ENCODE measurements at regions not wholly inside any gene's neighbourhood (a gene's known extent, or its start where the extent isn't known, plus 50 kb on each side); places are given as distances from the start of the nearest gene placed in this dataset.
A peak's percentile ranks its signal among the peaks of the same experiment; 100 is the strongest.

DNA sequence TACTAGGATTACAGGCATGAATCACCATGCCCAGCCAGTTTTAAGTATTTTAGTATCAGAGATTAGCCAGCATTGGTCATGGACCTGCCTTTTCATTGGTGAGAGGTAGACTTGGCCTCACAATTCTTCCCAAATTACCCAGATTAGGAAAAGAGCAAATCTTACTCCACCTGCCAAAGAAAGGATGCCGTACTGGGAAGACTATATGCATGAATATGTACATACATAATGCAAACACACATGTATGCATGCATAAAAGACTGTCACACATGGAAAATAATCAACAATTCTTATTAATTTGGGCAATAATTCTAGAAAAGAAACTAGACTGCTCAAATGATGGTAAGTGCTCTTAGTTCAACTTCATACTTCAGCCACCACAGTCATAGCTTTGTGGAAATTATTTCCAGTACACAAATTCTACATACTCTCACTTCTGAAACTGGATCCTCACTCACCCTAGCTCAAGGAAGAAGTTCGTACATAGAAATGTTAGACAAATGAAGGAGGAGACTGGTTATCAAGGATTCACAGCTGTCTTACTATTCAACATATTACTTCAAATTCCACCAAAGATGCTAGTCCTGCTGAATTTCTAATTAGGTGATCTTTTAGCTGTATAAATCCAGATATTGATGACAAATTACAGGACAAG is 73.7 kb downstream of the MINAR2 start:
- no peak for DNase-seq

DNA sequence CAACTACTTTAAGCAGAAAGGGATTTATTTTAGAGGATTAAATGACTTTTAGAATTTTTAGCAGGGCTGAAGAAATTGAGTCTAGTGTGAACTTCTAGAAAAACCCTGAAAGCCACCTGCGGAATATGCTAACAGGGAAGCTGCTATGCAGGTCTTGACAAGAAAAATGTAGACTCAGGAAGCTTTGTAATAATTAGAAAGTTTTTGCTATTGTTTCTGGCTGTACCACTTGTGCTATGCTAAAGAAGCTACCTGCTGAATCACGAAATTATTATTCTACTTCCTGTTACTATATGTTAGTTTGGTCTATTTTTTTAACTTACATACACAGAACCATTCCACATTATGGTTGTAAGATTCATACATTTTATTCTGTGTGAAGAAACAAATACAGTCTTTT is 74.0 kb upstream of the CHSY3 start:
- no peak for DNase-seq

DNA sequence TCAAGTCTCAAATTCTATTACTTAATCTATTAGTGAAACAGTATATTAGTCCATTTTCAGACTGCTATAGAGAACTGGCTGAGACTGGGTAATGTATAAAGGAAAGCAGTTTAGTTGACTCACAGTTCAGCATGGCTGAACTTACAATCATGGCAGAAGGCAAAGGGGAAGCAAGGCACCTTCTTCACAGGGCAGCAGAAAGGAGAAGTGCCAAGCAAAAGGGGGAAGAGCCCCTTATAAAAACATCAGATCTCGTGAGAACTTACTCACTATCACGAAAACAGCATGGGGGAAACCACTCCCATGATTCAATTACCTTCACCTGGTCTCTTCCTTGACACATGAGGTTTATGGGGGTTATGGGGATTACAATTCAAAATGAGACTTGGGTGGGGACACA is 67.9 kb upstream of the CHSY3 start:
- no peak for DNase-seq

DNA sequence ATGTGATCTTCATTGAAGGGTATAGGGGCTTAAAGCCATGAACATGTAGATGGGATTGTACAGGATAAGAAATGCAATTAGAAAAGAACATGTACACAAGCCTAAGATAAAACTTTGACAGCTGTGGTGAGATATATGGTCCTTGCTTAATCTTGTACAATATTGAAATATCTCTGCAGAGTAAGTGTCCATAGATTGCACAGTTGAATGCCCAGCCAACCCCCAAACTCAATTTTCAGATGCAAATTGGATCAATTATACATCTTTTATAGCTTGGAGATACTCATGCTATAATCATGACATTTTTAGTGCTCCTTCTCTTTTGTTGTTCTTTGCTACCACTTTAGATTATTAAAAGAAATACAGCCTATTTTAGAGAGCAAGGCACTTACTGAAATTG is 59.5 kb upstream of the CHSY3 start:
- no peak for DNase-seq

DNA sequence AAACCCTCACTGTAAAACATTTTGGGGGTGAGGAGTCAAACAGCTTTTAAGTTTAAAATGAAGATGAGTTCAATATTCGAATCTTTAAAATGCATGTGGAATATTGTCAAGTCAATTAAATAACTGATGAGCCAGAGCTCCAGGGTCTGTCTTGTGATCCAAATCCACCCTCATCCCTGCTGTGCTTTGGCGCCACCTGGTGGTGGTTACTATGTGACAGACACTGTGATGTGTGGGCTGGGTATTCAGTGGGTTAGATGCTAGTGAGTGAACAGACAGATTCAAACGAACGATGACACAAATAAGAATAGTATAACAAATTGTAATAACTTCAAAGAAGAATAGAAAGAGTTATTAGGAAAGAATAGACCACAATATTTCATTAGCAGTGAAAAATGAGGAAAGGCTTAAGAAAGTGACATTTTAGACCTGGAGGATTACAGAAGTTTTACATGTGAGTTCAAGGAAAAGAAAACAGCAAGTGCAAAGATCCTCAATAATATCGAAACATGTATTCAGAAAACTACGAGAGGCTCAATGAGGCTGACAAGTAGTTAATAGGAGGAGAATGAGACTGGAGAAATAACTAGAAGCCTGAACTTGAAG is 51.4 kb upstream of the CHSY3 start:
- DNase-seq = peak; percentile 67

DNA sequence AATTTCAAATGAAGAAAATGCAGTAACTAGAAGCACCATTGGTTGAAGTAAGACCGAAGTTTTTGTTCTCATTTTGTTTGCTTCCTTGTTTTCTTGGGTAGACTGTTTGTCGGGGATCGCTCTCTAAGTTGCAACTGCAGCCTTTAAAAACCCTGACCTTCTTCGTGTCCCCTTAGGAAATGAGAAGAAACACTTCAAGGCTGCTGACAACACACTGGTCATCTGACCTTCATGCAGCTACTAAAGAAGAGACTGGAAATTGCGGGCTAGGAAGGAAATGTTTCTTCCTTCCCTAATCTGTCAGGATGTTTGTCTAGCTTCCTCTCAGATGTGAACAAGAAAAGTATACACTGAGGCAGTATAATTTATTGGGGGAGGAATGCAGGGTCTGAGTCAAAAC is 50.7 kb upstream of the CHSY3 start:
- no peak for DNase-seq
